OCI-LY3 (cell line): ENCODE measurements at regions not wholly inside any gene's neighbourhood (a gene's known extent, or its start where the extent isn't known, plus 50 kb on each side); places are given as distances from the start of the nearest gene placed in this dataset.

Experiments used
- H2AFZ ChIP-seq: fragments of 200-600, 300-600 bp; shearing (Covaris generic); 2 replicates; pipeline ENCODE4 v1.6.0; 2014; ENCODE audit warnings: antibody characterized with exemption, low read depth, low read length
- H3K27ac ChIP-seq: fragments of 200-600, 300-600 bp; sonication (generic); 2 replicates; pipeline ENCODE4 v1.5.1; 2014; ENCODE audit warnings: mild to moderate bottlenecking, low read length, moderate library complexity, mixed read lengths
- H3K27me3 ChIP-seq: fragments of 200-600, 300-600 bp; sonication (generic); 2 replicates; pipeline ENCODE4 v1.6.1; 2014; ENCODE audit warnings: low read depth, low read length, mixed read lengths
- H3K36me3 ChIP-seq: fragments of 200-600, 300-600 bp; sonication (generic); replicated peaks from 2 replicates; pipeline ENCODE3; 2014; ENCODE audit warnings: low read depth, low read length, mixed read lengths
- H3K4me1 ChIP-seq: fragments of 300-600, 200-600 bp; sonication (generic); 2 replicates; pipeline ENCODE4 v1.6.1; 2014; ENCODE audit warnings: low read length, mixed read lengths
- H3K4me2 ChIP-seq: fragments of 200-600, 300-600 bp; sonication (generic); 2 replicates; pipeline ENCODE4 v1.6.1; 2014; ENCODE audit warnings: low read length, mixed read lengths
- H3K4me3 ChIP-seq: fragments of 300-600, 200-600 bp; sonication (generic); 2 replicates; pipeline ENCODE4 v1.5.1; 2014; ENCODE audit warnings: antibody characterized with exemption, mild to moderate bottlenecking, low read length, moderate library complexity
- H3K79me2 ChIP-seq: fragments of 300-600, 200-600 bp; shearing (Covaris generic); 2 replicates; pipeline ENCODE4 v1.6.1; 2014; ENCODE audit warnings: mild to moderate bottlenecking, low read length, mixed read lengths
- H3K9ac ChIP-seq: fragments of 300-600, 200-600 bp; shearing (Covaris generic); 2 replicates; pipeline ENCODE4 v1.6.0; 2014; ENCODE audit warnings: mild to moderate bottlenecking, low read length, moderate library complexity
- H3K9me3 ChIP-seq: fragments of 200-600, 300-600 bp; shearing (Covaris generic); 2 replicates; pipeline ENCODE4 v1.6.1; 2014; ENCODE audit warnings: low read length, mixed read lengths; ENCODE audit not compliant: insufficient read depth
- H4K20me1 ChIP-seq: fragments of 200-600, 300-600 bp; sonication (generic); 2 replicates; pipeline ENCODE4 v1.6.1; 2016; ENCODE audit warnings: low read length, mixed read lengths; ENCODE audit not compliant: insufficient read depth
- CTCF ChIP-seq: fragments of 200-600, 300-600 bp; sonication (generic); IDR thresholded peaks from 2 replicates; pipeline ENCODE4 v1.5.1; 2014; ENCODE audit warnings: antibody characterized with exemption, low read length, low read depth
- EZH2phosphoT487 ChIP-seq: fragments of 200-600 bp; shearing (Covaris generic); IDR thresholded peaks from 2 replicates; pipeline ENCODE4 v1.6.1; 2018; ENCODE audit warnings: antibody characterized with exemption, mixed run types, low read depth

- no peaks in the 10 kb centered on the region for H3K9me3 ChIP-seq
- no peaks in the 10 kb centered on the region for H3K4me1 ChIP-seq
- H3K4me3 ChIP-seq: no peak overlapping the region
- no peaks in the 10 kb centered on the region for H3K79me2 ChIP-seq
- peaks cover 17% of the 10 kb centered on the region for H3K27me3 ChIP-seq
- no peaks in the 10 kb centered on the region for H4K20me1 ChIP-seq
- H3K36me3 ChIP-seq: no peaks in the 10 kb centered on the region
- no peak overlapping the region for H3K27ac ChIP-seq
- H3K4me2 ChIP-seq: no peak overlapping the region
- no peak overlapping the region for H2AFZ ChIP-seq
- H3K9ac ChIP-seq: no peak overlapping the region
- no peak for TF ChIP-seq EZH2phosphoT487
- no peak for TF ChIP-seq CTCF
These were observed 486.1 kb upstream of the TMEM132C start for GRCh38 chr12:127780881-127781280.

- Histone ChIP-seq H4K20me1 (no peaks in the 10 kb centered on the region), H3K4me1 (no peaks in the 10 kb centered on the region), H3K4me2 (no peak overlapping the region), H3K79me2 (no peaks in the 10 kb centered on the region), H2AFZ (no peak overlapping the region), H3K9me3 (no peaks in the 10 kb centered on the region), H3K36me3 (no peaks in the 10 kb centered on the region), H3K27me3 (peaks cover 17% of the 10 kb centered on the region), H3K27ac (no peak overlapping the region), H3K4me3 (no peak overlapping the region), H3K9ac (no peak overlapping the region)
- TF ChIP-seq EZH2phosphoT487: no peak
- no peak for TF ChIP-seq CTCF
These were observed 485.6 kb upstream of the TMEM132C start for GRCh38 chr12:127781336-127781735.

- Histone ChIP-seq H3K27ac (no peak overlapping the region), H3K9ac (no peak overlapping the region), H3K36me3 (no peaks in the 10 kb centered on the region), H3K4me3 (no peak overlapping the region), H2AFZ (no peak overlapping the region), H4K20me1 (no peaks in the 10 kb centered on the region), H3K4me1 (no peaks in the 10 kb centered on the region), H3K27me3 (peaks cover 15% of the 10 kb centered on the region), H3K9me3 (no peaks in the 10 kb centered on the region), H3K4me2 (no peak overlapping the region), H3K79me2 (no peaks in the 10 kb centered on the region)
- TF ChIP-seq EZH2phosphoT487 (no peak), CTCF (no peak)
These were observed 481.4 kb upstream of the TMEM132C start for GRCh38 chr12:127785540-127785939.

GRCh38 chr12:127785986-127786590 lies 480.9 kb upstream of the TMEM132C start:
- Histone ChIP-seq H3K9me3 (no peaks in the 10 kb centered on the region), H3K79me2 (no peaks in the 10 kb centered on the region), H3K4me2 (no peak overlapping the region), H3K4me3 (no peak overlapping the region), H4K20me1 (no peaks in the 10 kb centered on the region), H3K27ac (no peak overlapping the region), H3K9ac (no peak overlapping the region), H2AFZ (no peak overlapping the region), H3K36me3 (no peaks in the 10 kb centered on the region), H3K4me1 (no peaks in the 10 kb centered on the region), H3K27me3 (peaks cover 12% of the 10 kb centered on the region)
- no peak for TF ChIP-seq CTCF
- TF ChIP-seq EZH2phosphoT487: no peak
